ENCODE measurements at regions not wholly inside any gene's neighbourhood (a gene's known extent, or its start where the extent isn't known, plus 50 kb on each side); places are given as distances from the start of the nearest gene placed in this dataset.

DNA sequence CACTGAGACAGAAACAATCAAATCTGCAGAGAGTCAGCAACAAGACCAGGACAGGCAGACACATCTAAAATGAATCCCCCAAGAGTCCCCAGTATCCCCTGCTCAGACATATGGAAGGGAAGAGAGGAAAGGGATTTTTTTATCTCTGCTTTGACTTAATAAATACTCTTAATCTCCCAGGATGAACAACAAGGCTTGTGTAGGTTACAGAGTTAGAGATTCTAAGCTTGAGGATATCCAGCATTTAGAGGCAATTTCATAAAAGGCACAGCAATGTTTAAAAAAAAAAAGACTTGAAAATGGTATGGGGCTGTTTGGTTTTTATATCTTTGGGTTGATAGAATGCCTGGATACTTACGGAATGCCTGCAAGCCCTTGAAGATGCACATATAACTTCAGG is 199.9 kb downstream of the ARL4C start:
- H2AFZ ChIP-seq (ENCODE audit: low read length) = no peak overlapping the region
- H4K20me1 ChIP-seq (ENCODE audit: control insufficient read depth, extremely low read depth, insufficient read depth, low read length) = no peaks in the 10 kb centered on the region
- no peaks in the 10 kb centered on the region for H3K36me3 ChIP-seq (ENCODE audit: control insufficient read depth, insufficient read depth, low read length)
- H3K4me2 ChIP-seq (ENCODE audit: extremely low read depth, insufficient read depth, low read length) = no peak overlapping the region
- no peaks in the 10 kb centered on the region for H3K79me2 ChIP-seq (ENCODE audit: control insufficient read depth, insufficient read depth, low read length)
- no peak overlapping the region for H3K27ac ChIP-seq (ENCODE audit: insufficient read depth, low read length)
- H3K27me3 ChIP-seq (ENCODE audit: control insufficient read depth, insufficient read depth, low read length) = peaks cover 2% of the 10 kb centered on the region
- no peak overlapping the region for H3K4me3 ChIP-seq (replicated peaks in 1 of 4; ENCODE audit: control extremely low read depth in 1 of 4, insufficient read depth in 1 of 4, low read depth in 3 of 4, low read length in 4 of 4)
- TF ChIP-seq, protein P1, sequence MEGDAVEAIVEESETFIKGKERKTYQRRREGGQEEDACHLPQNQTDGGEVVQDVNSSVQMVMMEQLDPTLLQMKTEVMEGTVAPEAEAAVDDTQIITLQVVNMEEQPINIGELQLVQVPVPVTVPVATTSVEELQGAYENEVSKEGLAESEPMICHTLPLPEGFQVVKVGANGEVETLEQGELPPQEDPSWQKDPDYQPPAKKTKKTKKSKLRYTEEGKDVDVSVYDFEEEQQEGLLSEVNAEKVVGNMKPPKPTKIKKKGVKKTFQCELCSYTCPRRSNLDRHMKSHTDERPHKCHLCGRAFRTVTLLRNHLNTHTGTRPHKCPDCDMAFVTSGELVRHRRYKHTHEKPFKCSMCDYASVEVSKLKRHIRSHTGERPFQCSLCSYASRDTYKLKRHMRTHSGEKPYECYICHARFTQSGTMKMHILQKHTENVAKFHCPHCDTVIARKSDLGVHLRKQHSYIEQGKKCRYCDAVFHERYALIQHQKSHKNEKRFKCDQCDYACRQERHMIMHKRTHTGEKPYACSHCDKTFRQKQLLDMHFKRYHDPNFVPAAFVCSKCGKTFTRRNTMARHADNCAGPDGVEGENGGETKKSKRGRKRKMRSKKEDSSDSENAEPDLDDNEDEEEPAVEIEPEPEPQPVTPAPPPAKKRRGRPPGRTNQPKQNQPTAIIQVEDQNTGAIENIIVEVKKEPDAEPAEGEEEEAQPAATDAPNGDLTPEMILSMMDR (conservative IDR thresholded peaks at IDR 0.05 in 1 of 2, IDR thresholded peaks at IDR 0.05 in 1 of 2; ENCODE audit: low read depth in 1 of 2, low read length in 2 of 2) = no peak
- no peak for TF ChIP-seq EZH2 (IDR thresholded peaks at IDR 0.05; ENCODE audit: low read length, missing control alignments)
- no peak for DNase-seq (ENCODE audit: low read depth in 2 of 2)
- peaks cover 7% of the 10 kb centered on the region for H3K4me1 ChIP-seq (ENCODE audit: control insufficient read depth, extremely low read depth, insufficient read depth, low read length)
- no peak overlapping the region for H3K9ac ChIP-seq (ENCODE audit: insufficient read depth, low read length)
- H3K9me3 ChIP-seq (ENCODE audit: control insufficient read depth, insufficient read depth, low read depth, low read length) = no peaks in the 10 kb centered on the region

- no peak for DNase-seq (ENCODE audit: low read depth in 2 of 2)
- Histone ChIP-seq H3K79me2 (ENCODE audit: control insufficient read depth, insufficient read depth, low read length) (no peaks in the 10 kb centered on the region), H3K4me1 (ENCODE audit: control insufficient read depth, extremely low read depth, insufficient read depth, low read length) (peaks cover 6% of the 10 kb centered on the region), H3K27ac (ENCODE audit: insufficient read depth, low read length) (no peak overlapping the region), H3K36me3 (ENCODE audit: control insufficient read depth, insufficient read depth, low read length) (no peaks in the 10 kb centered on the region), H3K4me3 (replicated peaks in 1 of 4; ENCODE audit: control extremely low read depth in 1 of 4, insufficient read depth in 1 of 4, low read depth in 3 of 4, low read length in 4 of 4) (no peak overlapping the region), H3K27me3 (ENCODE audit: control insufficient read depth, insufficient read depth, low read length) (peaks cover 2% of the 10 kb centered on the region), H2AFZ (ENCODE audit: low read length) (no peak overlapping the region), H3K9ac (ENCODE audit: insufficient read depth, low read length) (no peak overlapping the region), H3K4me2 (ENCODE audit: extremely low read depth, insufficient read depth, low read length) (no peak overlapping the region), H3K9me3 (ENCODE audit: control insufficient read depth, insufficient read depth, low read depth, low read length) (no peaks in the 10 kb centered on the region), H4K20me1 (ENCODE audit: control insufficient read depth, extremely low read depth, insufficient read depth, low read length) (no peaks in the 10 kb centered on the region)
- TF ChIP-seq, protein P1 (conservative IDR thresholded peaks at IDR 0.05 in 1 of 2, IDR thresholded peaks at IDR 0.05 in 1 of 2; ENCODE audit: low read depth in 1 of 2, low read length in 2 of 2) = no peak
- TF ChIP-seq EZH2 (IDR thresholded peaks at IDR 0.05; ENCODE audit: low read length, missing control alignments) = no peak
These were observed 202.9 kb downstream of the ARL4C start for GRCh38 chr2:234293973-234294372.

DNA sequence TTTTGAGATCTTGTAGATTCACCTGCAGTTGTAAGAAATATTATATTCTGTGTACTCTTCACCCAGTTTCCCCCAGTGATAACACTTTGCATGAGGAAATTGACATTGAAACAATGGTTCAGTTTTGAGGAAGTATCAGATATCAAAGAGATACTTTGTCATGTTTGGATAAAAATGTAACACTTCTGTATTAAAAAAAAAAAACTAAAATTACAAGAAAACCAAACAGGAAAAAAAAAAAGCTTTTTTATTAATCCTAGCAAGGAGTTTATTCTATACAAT is 204.0 kb downstream of the ARL4C start:
- Histone ChIP-seq H3K4me2 (ENCODE audit: extremely low read depth, insufficient read depth, low read length) (no peak overlapping the region), H2AFZ (ENCODE audit: low read length) (no peak overlapping the region), H3K27ac (ENCODE audit: insufficient read depth, low read length) (no peak overlapping the region), H3K36me3 (ENCODE audit: control insufficient read depth, insufficient read depth, low read length) (no peaks in the 10 kb centered on the region), H3K27me3 (ENCODE audit: control insufficient read depth, insufficient read depth, low read length) (peaks cover 2% of the 10 kb centered on the region), H3K4me3 (replicated peaks in 1 of 4; ENCODE audit: control extremely low read depth in 1 of 4, insufficient read depth in 1 of 4, low read depth in 3 of 4, low read length in 4 of 4) (no peak overlapping the region), H3K4me1 (ENCODE audit: control insufficient read depth, extremely low read depth, insufficient read depth, low read length) (peaks cover 6% of the 10 kb centered on the region), H3K79me2 (ENCODE audit: control insufficient read depth, insufficient read depth, low read length) (no peaks in the 10 kb centered on the region), H3K9me3 (ENCODE audit: control insufficient read depth, insufficient read depth, low read depth, low read length) (no peaks in the 10 kb centered on the region), H3K9ac (ENCODE audit: insufficient read depth, low read length) (no peak overlapping the region), H4K20me1 (ENCODE audit: control insufficient read depth, extremely low read depth, insufficient read depth, low read length) (no peaks in the 10 kb centered on the region)
- TF ChIP-seq, protein P1 (conservative IDR thresholded peaks at IDR 0.05 in 1 of 2, IDR thresholded peaks at IDR 0.05 in 1 of 2; ENCODE audit: low read depth in 1 of 2, low read length in 2 of 2) = no peak
- TF ChIP-seq EZH2 (IDR thresholded peaks at IDR 0.05; ENCODE audit: low read length, missing control alignments) = no peak
- no peak for DNase-seq (ENCODE audit: low read depth in 2 of 2)

Measured in fibroblast of lung (primary cell).